HG03139 (cell line): ENCODE measurements at regions not wholly inside any gene's neighbourhood (a gene's known extent, or its start where the extent isn't known, plus 50 kb on each side); places are given as distances from the start of the nearest gene placed in this dataset.
A peak's percentile ranks its signal among the peaks of the same experiment; 100 is the strongest.

Source experiments
- ATAC-seq: cut with Tn5 transposase; IDR thresholded peaks from one replicate; pipeline ENCODE4 v1.9.1; 2021; ENCODE audit not compliant: unreplicated experiment

DNA sequence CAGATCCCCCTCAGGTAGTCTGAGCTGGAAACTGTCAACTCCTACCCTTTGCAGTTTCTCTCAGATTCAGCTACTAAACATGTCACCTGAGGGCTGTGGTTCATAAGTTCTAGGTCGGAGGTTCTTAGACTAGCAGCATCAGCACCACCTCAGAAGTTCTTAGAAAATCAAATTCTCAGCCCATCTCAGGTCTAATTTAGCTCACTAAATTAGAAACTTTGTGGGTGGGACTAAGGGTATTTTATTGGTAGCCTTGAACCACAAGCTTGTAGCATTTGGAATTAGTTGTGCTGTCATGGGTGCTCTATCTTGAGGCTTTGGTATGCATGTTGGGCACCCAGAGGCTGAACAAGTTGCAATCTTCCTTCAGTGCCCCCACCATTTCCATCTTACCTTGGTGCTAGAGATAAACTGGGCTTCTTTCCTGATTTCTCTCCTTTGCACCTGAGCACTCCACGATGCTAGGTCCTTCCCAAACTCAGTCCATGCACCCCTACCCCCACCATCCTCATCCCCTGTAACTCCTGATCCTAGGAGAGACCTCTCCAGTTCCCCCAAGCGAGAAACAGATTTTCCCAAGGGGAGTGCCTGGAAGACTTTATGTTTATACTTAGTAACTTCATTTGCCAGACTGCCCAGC is 54.2 kb downstream of the S1PR1 start:
- no peak for ATAC-seq

DNA sequence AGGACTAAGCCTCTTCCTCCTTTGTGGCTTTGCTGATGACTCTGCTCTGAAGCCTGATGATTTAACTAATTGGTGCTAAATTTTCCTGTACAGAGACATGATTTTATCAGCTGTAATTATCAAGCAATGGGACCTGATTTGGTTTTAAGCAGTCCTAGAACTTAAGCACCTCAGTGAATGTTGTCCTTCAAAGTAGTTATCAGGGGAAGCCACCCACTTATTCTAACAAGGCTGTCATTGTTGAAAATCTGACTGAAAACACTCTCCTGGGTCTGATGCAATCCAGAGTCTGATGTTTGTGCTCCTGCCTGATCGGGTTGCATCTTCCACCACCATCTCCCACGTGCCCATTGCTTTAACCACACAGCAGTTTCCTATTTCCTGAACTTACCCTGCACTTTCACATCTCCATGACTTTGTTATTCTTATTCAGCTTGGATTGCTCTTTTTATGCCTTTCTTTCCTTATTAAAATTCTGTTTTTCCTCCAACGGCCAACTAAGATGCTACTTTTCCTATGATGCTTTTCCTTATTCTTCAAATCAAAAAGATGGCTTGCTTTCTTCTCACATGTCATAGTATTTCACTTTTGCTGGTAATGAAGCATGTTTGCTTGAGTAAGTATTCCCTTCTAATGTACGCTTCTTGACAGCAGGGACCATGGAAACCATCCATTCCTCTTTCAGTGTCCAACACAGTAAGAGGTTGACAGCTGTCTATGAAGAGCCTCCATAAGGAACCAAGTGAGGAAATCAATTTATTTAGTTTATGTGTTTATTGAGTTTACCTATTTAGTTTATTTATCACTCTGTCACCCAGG is 55.0 kb downstream of the S1PR1 start:
- no peak for ATAC-seq

DNA sequence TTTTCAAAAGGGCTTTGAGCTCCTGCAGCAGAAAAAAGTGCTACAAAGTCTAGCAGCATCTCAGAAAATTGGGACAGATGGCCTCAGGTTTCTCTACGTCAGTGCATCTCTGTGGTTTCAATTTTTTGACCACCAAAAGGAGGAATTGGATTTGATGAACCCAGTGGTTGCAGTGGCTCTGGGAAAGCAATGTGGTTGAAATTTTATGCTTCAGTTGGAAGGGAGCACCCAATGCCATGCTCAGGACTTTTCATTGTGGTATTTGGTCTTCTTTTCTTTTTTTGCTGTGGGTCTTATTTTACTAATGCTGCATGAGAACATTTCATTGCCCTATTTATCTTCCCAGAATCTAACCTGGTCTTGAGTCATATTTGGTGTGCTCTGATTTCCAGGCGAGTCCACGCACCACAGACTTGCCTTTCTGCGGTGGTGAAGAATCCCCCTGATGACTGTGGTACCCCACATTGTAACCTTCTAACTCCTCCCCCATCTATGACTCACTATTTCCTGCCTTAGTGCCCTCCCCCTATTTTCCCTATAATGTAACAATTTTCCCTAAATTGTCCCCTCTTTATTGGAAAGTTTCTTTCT is 56.7 kb downstream of the S1PR1 start:
- peak; percentile 63 for ATAC-seq

DNA sequence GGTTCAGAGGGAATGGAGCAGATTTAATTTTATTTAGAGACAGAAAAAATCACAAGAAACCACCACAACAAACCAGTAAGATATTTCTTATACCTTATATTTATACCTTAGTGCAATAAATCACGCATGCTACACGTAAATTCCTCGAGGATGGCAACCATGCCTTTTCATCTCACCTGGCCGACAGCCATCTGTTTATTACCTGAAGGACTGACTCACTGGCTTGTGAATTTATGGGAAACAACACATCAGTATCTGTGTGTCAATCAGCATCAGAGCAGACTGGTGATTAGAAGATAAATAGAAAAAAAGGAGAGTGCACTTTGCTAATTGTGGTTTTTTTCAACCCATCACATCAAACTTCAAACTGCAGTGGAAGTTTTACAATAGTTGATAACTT is 58.4 kb downstream of the S1PR1 start:
- ATAC-seq = no peak

DNA sequence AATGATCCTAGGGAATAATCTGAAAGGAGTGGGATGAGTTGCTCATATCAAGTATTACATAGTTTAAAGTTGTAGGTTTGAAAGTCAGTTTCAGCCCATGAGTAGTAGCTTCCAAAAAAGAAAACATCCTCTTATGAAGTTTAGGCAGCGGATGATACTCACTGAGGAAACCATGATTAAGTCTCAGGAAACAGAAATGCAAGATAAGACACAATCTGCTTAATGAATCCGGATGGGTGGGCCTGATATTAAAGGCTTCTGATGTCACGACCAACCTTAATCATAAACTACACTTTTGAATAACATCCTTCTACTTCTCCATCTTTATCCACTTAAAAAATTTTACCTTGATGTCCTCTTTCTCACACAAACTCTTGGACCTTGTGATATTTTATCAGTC is 61.8 kb downstream of the S1PR1 start:
- no peak for ATAC-seq

DNA sequence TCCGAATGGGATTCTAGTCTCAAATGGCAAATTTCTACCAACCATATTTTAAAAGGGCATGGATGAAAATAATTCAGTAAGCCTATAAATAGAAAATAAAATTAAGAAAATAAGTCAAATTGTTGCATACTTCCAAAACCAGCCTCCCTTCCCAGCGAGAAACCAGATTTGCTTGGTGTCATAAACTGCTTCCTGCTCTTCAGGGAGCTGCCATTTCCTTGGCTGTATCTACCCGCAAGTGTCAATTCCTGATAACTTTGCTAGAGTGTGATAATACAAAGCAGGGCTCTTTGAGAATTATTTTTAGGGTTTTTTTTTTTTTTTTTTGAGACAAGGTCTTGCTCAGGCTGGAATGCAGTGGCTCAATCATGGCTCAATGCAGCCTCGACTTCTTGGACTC is 62.3 kb downstream of the S1PR1 start:
- ATAC-seq = no peak

DNA sequence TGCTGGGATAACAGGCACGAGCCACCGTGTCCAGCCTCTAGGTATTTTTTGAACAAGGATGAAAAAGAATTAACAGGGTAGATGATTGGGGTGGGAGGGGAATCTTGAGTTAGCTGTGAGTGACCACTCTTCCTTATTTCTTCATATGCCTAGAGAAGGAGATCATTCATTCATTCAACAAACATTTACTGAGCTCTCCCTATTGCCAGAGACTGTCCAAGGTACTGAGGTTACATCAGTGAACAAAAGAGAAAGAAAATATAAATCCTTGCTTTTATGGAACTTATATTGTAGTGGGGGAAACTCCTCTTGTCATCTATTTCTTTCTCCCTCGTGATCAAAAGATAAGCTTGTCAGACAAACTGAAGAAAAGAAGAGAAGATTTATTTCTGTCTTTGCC is 62.9 kb downstream of the S1PR1 start:
- no peak for ATAC-seq

DNA sequence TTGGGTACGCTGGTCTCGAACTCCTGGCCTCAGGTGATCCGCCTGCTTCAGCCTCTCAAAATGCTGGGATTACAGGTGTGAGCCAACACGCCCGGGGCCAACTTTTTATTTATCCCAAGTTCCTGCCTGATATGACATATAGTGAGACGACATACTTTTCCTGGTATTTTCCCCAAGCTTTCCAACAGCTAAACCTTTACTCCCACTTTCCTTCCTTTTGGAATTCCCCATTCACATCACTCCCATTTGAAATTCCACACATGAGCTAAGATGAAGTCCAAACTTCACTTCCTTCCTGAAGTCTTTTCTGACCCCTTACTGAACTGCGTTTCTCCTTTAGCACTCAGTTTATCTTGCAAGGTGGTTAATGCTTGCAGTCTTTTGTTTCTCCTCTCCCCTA is 64.1 kb downstream of the S1PR1 start:
- ATAC-seq = no peak

DNA sequence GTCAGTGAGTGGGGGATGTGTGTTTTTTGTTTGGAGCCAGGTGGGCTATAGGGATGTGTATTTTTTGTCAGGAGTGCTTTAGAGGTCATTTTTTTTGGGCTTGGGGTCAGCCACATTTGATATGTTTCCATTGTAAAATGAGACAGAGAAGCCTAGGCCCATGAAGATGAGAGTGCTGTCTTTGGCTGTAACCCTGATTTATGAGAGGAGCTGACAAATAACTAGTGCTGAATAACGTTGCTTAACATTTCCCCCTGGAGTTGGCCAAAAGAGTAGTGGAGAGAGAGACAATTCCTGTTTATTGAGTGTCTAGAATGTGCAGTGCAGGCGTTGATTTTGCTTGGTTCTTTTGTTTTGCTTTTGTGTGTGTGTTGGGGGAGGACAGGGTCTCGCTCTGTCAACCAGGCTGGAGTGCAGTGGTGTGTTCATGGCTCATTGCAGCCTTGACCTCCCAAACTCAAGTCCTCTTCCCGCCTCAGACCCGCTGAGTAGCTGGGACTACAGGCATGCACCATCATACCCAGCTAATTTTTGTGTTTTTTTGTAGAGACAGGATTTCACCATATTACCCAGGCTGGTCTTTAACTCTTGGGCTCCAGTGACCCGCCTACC is 64.7 kb downstream of the S1PR1 start:
- no peak for ATAC-seq

DNA sequence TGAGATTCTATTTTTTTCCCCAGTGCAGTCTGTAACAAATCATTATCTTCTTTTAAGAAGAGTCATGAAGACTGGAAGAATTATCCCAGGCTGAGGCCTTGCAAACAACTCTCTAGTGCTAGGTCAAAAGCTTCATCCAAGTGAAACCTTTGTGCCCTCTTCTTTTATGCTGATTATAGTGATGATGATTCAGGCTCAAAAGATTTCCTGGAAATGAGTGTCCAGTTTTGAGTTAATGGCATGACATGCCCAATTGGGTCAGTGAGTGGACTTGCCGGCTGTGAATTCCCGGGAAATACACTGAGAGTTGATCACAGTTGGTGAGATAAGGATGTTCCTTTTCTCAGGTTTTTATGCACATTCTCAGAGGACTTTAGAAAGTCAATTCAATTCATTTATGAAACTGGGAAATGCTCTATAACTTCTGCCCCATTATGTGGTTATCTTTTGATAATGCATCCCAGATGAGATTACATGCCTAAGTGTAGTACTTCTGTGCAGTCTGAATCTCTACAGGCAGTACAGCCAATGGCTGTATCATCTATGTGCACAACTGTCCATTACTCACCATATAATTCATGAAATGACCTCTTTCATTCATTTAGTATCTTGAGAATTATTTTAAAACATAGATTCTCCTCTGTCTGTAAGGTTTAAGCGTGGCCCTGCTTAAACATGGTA is 66.2 kb downstream of the S1PR1 start:
- no peak for ATAC-seq

DNA sequence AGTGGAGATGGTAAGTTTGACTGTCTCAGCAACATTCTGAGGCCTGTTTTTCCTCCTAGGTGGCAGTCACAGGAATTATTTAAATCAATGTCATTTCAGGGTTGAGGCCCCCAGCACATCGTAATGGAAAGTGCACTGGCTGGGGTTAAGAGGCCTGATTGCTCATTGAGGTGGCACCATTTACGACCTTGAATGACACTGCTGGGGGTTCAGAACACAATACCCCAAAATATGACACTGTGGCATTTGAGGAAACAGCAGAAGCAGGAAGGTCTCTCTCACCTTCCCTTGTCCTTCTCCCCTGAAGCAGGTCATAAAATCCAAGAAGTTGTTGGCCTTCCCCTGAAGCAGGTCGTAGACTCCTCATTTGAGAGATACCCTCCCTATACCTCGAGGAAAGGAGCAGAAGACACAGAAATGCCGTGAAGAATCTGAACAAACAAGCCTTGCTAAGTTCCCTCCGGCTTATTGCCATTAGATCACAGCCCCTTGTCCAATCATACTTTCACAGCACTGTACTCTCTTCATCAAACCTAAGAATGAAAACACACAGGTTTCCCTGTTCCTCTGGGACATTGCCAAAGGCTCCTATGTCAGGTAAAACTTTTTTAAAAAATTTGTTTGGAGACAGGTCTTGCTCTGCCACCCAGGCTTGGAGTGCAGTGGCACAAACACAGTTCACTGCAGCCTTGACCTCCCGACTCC is 71.3 kb downstream of the S1PR1 start:
- ATAC-seq = no peak

DNA sequence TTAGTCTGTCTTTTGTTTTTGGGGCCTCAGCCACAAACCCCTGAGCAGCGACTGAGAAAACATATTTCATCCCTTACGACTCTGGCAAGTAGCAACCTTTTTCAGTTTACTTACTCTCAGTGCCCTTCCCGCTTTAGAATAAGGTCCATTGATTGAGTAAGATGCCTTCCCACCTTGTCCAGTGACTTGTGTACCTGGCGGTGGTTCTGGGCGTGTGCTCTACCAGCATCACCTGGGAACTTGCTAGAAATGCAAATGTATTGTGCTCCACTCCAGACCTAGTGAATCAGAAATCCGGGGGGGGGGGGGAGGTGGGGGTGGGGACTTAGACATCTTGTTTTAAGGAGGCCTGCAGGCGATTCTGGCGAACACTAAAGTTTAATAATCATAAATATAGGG is 72.1 kb downstream of the S1PR1 start:
- no peak for ATAC-seq

DNA sequence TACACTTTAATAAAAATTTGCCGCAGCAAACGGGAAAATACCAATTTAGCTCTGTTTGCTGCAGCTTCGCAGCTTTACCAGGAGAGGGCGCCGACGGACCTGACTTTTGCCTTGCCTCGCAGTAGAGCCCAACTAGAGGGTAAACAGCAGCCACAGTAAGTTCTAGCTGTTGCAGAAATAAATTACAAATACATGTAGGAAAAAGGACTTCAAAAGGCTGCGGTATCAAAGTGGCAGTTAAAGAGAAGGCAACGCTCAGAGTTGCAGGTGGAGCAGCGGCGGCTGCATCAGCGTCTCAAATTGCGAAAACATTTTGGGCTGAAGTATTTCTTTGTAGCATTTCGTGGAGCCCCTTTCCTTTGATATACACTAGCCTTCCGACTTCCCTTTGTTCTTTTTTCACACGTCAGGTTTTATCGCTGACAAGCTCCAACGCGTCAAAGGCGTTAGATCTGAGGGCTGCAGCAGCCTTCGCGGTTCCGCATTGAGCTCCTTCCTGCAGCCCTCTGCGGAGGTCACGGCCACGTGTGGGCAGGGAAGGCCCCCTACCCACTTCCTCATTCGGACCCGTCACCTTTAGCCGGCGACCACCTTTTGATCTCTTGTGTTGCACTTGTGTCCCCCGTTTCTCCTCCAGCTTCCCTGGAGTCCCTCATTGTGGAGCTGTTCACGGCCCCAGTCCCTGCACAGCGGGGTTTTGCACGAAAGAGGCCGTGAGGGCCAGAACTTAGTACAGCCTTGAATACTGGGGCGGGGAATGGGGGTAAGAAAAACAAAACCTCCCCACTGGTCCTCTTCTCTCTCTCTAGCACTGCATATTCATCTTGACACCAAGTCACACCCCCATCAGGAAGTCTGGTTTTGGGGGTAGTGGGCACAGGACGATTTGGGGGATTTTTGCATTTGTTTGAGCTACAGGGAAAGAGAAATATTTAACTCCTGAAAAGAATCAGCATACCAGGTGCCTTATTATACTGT is 72.8 kb downstream of the S1PR1 start:
- peak; percentile 43 for ATAC-seq

DNA sequence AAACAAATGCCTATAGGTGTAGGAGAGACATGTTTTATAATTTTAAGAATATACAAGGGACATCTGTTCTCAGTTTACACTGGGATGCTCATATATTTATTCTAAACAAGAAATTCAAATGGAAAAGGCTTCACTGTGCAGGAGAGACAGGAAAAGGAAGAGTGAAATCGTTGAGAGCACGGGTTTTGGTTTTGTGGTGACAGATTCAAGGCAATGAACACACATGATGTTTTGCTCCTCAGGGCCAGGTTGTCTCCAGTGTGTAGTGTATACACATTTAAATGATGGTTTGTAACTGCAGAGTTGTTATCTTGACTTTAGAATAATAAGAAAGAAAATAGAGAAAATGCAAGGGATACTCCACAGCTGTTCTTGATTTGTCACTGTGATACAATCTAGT is 73.7 kb downstream of the S1PR1 start:
- ATAC-seq = no peak

DNA sequence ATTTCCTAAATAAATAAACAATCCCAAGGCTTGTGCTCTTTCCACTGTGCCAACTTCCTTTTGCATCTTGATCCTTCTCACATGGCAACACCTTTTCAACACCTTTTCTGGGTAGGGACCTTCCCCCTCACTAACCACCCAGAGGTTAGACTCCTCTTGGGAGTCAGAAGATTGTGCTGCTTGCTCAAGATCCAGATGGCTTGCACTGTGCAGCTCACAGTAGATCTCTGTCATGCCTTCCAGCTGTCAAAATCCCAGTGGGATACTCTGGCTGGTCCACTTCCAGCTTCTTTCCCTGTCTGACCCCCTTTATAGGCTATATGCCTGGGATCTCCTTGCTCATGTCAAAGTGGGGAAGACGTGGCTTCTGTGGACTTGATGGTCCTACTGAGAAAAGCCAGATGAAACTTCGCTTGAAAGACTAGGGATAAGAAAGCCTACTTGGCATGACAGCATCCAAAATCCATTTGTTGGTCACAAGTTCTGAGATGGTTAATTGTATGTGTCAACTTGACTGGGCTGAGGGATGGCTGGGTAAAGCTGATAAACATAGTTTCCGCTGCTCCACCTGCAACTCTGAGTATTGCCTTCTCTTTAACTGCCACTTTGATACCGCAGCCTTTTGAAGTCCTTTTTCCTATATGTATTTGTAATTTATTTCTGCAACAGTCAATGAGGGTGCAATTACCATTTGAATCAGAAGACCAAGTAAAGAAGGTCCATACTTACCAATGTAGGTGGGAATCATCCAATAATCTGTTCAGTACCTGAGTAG is 74.5 kb downstream of the S1PR1 start:
- no peak for ATAC-seq

DNA sequence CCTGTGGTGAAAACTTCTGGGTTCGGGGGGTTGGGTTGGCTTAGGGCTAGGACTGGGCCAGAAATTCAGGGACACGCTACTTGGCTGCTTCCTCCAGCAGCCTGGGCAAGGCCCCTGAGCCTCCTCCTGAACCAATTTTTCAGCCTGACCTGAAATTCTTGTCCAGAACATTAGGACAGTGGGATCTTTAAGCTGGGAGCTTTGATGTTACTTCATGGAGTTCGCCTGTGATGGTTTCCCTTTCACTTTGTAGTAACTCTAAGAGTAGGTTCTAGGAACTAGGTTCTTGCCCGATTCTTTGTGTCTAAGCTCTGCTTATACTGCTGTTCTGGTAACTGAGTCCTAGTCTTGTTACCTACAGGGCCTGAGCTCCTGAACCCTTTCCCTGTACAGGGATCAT is 75.3 kb downstream of the S1PR1 start:
- no peak for ATAC-seq

DNA sequence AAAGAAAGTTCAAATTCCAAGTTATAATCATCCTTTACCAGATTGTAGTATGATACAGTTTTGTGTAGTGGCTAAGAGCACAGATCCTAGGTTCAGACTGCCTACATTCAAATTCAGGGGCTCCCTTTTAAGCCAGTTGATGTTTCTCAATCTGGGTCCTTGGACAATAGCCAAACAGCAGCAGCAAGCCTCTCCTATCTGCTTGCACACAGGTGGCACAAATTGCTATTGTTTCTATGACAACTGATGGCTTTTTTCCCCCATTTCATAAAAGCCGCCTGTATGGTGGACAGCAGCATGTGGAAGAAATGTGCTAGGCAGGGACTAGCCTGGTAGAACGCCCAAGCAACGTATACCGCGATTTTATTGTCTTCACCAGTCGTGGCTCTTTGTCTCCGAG is 76.5 kb downstream of the S1PR1 start:
- ATAC-seq = no peak

DNA sequence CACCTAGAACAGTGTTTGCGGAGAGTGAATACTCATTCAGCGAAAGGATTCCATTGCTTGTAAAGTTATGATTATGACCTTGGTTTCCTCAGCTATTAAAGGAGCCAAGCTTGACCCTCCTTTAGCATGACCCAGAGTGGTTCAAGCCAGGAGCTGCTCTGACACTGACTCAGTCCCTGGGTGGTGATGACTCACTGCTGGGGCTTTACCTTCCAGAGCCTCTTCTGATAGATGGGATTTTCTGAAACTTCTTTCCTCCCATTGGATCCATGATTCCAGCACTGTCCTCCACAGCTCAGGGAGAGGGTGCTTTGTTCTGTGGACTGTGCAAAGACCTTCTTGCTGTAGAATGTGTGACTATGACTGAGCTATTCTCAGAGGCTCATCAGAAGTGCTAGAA is 77.4 kb downstream of the S1PR1 start:
- ATAC-seq = no peak

DNA sequence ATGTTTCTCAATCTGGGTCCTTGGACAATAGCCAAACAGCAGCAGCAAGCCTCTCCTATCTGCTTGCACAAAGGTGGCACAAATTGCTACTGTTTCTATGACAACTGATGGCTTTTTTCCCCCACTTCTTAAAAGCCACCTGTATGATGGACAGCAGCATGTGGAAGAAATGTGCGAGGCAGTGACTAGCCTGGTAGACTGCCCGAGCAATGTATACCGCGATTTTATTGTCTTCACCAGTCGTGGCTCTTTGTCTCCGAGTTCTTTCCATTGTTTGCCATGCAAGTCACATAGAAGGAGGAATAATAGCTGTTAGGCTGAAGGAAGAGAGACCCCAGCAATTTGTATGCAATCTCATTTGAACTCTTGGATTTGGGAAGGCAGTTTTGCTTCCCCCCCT is 79.4 kb downstream of the S1PR1 start:
- no peak for ATAC-seq
